Thoracic aorta (tissue), 2 donors: ENCODE measurements at regions not wholly inside any gene's neighbourhood (a gene's known extent, or its start where the extent isn't known, plus 50 kb on each side); places are given as distances from the start of the nearest gene placed in this dataset.

Experiments
- ATAC-seq: fragments of 150-250 bp; one replicate; pipeline ENCODE4 v1.8.0; 2017; ENCODE audit warnings: low read depth; ENCODE audit not compliant: insufficient number of reproducible peaks, low FRiP score
- DNase-seq: peaks from one replicate; pipeline ENCODE4 v3.0.0-alpha.2; 2020; ENCODE audit warnings: low spot score
- H3K27ac ChIP-seq, 2 donors: fragments of 200-600 bp; sonication (generic); 1 replicate in 1 of 2; 2 replicates in 1 of 2; pipeline ENCODE4 v1.5.1; 2016; ENCODE audit warnings: mild to moderate bottlenecking in 2 of 2, moderate library complexity in 2 of 2
- H3K27me3 ChIP-seq: fragments of 200-600 bp; sonication (generic); replicated peaks from 2 replicates; pipeline ENCODE4 v1.6.0; 2016; ENCODE audit warnings: mild to moderate bottlenecking; ENCODE audit not compliant: insufficient read depth
- H3K36me3 ChIP-seq: fragments of 200-600 bp; sonication (generic); one replicate; pipeline ENCODE4 v1.5.1; 2016
- H3K4me1 ChIP-seq, 2 donors: fragments of 200-600 bp; sonication (generic); 1 replicate in 1 of 2; 2 replicates in 1 of 2; pipeline versions ENCODE4 v1.5.1 to v1.6.0; 2016; ENCODE audit warnings: low read depth in 2 of 2, mild to moderate bottlenecking in 1 of 2; ENCODE audit not compliant: control insufficient read depth in 1 of 2
- H3K4me3 ChIP-seq: fragments of 200-600 bp; sonication (generic); 2 replicates; pipeline ENCODE4 v1.5.1; 2016; ENCODE audit warnings: mild to moderate bottlenecking
- H3K9me3 ChIP-seq: fragments of 200-600 bp; sonication (generic); 2 replicates; pipeline ENCODE4 v1.5.1; 2016
- CTCF ChIP-seq: fragments of 200-600 bp; sonication (generic); IDR thresholded peaks from one replicate; pipeline ENCODE4 v1.5.1; 2019; ENCODE audit warnings: antibody characterized with exemption

DNA sequence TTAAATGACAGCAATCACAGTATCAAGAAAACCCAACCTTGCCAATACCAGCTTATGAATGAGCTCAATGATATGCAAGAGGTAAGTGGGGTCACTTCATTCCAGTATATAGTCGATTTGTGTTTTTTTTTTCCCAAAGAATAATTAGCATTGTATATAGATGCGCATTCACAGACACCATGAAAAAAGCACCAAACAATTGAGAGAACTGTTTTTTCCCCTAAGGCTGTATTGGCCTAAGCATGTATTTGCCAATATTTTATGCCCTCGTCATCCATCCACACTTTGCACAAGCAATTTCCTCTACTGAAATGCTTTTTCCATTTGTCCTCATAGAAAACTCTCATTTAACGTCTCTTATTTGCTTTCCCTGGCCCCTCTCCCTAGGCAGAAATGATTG is 213.7 kb downstream of the SAMD5 start:
- Histone ChIP-seq H3K36me3 (no peaks in the 10 kb centered on the region), H3K9me3 (no peaks in the 10 kb centered on the region), H3K4me3 (no peak overlapping the region), H3K27me3 (no peaks in the 10 kb centered on the region), H3K4me1 (no peaks in the 10 kb centered on the region), H3K27ac (no peak overlapping the region)
- no peak for DNase-seq
- TF ChIP-seq CTCF = no peak
- no peak for ATAC-seq

- Histone ChIP-seq H3K9me3 (no peaks in the 10 kb centered on the region), H3K36me3 (no peaks in the 10 kb centered on the region), H3K4me3 (no peak overlapping the region), H3K27ac (no peak overlapping the region), H3K27me3 (no peaks in the 10 kb centered on the region), H3K4me1 (no peaks in the 10 kb centered on the region)
- no peak for TF ChIP-seq CTCF
- DNase-seq = no peak
- ATAC-seq = no peak
These were observed 216.0 kb downstream of the SAMD5 start for GRCh38 chr6:147724454-147724853.

DNA sequence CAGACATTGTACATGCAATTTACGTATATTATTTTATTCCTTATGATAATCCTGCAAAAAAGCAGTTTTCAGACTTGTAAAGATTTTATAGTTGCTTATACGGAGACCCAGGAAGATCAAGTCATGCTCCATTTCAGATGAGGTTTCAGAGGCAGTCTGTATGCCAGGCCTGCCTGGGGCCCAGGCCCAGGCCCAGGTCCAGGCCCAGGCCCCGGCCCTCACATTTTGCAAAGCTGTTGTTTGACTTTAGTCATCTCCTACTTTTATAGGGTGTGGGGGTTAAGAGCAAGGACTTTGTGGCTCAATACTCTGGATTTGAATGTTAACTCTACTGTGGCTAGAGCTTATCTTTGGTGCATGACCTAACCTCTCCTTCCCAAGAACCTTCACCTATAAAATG is 217.9 kb downstream of the SAMD5 start:
- H3K27ac ChIP-seq = no peak overlapping the region
- H3K4me3 ChIP-seq = no peak overlapping the region
- H3K36me3 ChIP-seq = no peaks in the 10 kb centered on the region
- no peaks in the 10 kb centered on the region for H3K4me1 ChIP-seq
- ATAC-seq (no peak), DNase-seq (no peak)
- H3K27me3 ChIP-seq = no peaks in the 10 kb centered on the region
- no peak for TF ChIP-seq CTCF
- H3K9me3 ChIP-seq = no peaks in the 10 kb centered on the region

DNA sequence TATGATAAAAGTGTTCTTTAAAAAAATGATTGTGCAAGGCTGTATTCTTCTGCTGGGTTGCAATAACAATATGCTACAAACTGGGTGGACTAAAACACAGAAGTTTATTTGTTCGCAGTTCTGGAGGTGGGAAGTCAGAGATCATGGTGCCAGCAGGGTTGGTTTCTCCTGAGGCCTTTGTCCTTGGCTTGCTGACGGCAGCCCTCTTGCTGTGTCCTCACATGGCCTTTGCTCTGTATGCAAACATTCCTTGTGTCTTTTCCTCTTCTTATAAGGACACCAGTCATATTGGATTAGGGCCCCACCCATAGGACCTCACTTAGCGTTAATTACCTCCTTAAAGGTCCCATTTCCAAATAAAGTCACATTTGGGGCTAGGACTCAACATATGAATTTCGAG is 220.4 kb downstream of the SAMD5 start:
- Histone ChIP-seq H3K9me3 (no peaks in the 10 kb centered on the region), H3K4me3 (no peak overlapping the region), H3K36me3 (no peaks in the 10 kb centered on the region), H3K4me1 (peaks cover 0 to 10% of the 10 kb centered on the region in 2 donors), H3K27me3 (no peaks in the 10 kb centered on the region), H3K27ac (no peak overlapping the region)
- no peak for TF ChIP-seq CTCF
- no peak for ATAC-seq
- no peak for DNase-seq

DNA sequence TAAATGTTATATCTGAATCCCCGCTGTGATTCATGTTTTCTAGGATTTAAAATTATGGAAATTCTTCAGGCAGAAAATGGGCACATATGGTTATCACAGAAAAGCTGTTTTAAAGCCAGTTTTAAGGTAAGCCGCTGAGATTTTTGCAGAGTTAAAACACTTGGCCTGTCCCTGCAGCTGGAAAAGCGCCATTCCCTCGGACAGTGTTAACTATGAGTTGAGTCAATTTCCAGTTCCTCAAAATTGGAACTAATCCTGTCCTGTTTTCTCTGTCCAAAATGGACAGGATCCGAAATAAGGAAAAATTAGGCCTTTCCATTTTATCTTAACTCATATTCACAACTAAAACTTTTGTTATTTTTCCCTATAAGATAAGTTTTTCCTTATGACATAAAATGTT is 225.2 kb downstream of the SAMD5 start:
- H3K27ac ChIP-seq = no peak overlapping the region
- no peak for TF ChIP-seq CTCF

More for the DNA sequence above, 225.2 kb downstream of the SAMD5 start:
- ATAC-seq (no peak), DNase-seq (no peak)
- no peak overlapping the region for H3K4me3 ChIP-seq
- H3K27me3 ChIP-seq = no peaks in the 10 kb centered on the region
- H3K36me3 ChIP-seq = no peaks in the 10 kb centered on the region
- no peaks in the 10 kb centered on the region for H3K9me3 ChIP-seq
- peaks cover 0 to 21% of the 10 kb centered on the region in 2 donors for H3K4me1 ChIP-seq
